ENCODE measurements at regions not wholly inside any gene's neighbourhood (a gene's known extent, or its start where the extent isn't known, plus 50 kb on each side); places are given as distances from the start of the nearest gene placed in this dataset.

DNA sequence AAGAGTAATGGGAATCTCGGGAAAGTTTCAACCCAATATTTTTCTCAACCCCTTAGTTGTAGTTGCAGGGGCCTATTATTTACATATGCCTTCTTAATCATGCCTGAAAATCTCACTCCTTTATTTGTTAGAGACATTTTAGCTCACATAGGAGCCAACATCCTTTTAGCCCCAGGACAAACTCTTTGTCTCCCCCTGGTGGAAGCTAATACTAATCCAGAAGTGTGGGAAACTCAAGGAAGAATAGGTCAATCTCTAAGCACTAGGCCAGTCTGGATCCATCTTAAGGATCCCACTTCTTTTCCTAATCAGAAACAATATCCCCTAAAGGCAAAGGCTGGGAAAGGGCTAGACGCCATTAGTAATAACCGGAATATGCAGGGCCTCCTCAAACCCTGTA, 550.9 kb upstream of the PKDCC start:
- no peak for DNase-seq

DNA sequence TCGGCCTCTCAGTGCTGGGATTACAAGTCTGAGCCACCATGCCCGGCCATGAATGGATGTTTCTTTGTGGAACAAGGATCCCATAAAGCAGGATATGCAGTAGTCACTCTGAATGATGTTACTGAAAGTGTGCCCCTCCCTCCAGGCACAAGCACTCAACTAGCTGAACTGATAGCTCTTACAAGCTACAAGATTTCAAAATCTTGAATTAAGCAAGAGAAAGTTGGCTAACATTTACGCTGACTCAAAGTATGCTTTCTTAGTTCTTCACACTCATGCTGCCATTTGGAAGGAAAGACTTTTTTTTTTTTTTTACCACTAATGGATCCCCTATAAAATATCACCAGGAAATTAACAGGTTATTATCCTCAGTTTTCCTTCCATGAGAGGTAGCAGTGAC, 549.0 kb upstream of the PKDCC start:
- DNase-seq = no peak

DNA sequence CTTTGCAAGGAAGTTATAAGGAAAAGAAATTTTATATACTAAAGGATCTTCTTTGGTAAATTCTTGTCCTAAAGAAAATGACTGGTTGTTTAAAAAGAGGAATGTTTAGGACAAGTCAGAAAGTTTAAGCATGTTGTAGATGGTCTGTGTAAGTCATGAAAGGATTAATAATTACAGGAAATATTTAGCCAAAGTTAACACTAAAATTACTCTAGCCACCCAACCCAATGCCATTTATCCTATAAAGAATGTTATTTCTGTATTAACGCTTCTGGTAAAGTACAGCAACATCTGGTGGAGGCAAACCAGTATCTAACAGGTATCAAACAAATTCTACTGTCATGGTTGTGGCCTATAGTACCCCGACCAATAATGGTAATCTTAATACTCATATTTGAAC, 546.9 kb upstream of the PKDCC start:
- no peak for DNase-seq

DNA sequence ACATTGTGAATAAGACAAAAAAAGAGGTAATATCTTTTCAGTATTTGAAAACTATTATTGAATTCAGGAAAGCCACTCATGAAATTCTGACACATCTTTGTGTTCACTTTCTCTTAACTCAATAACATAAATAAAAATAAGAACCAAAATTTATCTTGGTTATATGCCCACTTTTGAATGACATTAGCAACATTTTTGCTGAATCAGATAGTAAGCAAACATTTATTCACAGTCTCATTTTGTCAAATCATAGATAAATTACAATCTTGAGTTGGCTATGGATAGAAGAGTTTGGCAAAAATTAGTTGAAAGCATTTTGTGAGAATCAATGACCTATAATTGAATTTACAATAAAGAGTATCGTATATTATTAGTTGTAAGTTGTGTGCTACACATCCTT, 545.1 kb upstream of the PKDCC start:
- no peak for DNase-seq

DNA sequence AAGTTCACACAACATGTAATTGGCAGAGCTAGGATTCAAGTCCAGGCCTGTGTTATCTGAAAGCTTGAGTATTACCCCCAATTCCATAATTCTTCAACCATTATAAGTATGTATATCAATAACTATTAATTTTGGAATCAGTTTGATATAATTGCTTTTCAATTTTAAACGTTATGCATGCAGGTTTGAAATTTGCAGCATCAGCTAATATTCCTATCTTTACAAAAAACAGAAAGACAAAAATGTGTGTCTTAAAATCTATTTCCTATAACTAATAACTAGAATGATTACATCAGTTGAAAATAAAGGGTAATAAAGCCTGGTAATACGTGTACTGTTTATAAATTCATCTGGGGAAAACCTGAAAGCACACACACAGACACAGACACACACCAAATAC, 543.3 kb upstream of the PKDCC start:
- DNase-seq = no peak

DNA sequence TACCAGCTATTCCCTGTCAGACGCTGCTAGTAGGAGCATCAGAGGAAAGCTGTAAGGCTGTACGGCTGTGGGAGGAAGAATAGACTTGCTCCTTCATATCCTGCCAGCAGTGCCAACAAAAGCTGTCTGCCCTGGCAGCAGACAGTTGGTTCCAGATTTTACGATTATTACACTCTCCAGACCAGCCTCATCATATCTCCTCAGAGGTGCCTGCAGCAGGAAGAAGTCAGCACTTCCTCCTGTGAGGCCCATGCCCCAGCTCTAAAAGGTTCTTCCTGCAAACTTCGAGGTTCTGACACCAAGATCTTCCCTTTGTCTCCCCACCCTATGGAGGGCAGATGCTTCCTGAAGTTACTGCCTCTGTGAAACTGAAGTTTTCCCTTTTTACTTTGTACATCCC, 537.7 kb upstream of the PKDCC start:
- DNase-seq = no peak

DNA sequence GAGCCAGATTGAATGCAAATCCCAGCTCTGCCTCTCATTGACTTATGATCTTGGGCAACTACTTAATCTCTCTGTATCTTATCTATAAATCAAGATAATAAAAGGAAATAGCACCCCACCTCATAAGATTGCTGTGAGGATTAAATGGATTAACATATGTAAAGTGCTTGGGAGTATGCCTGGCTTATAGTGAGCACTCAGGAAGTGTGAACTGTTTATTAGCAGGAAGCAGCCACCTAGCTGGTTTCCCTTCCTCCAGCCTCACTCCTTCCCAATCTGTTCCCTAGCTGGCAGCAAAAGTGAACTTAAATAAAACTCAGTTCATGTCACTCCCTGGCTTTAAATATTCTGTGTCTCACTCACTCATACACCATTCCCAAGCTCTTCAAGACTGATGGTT, 526.6 kb upstream of the PKDCC start:
- no peak for DNase-seq

DNA sequence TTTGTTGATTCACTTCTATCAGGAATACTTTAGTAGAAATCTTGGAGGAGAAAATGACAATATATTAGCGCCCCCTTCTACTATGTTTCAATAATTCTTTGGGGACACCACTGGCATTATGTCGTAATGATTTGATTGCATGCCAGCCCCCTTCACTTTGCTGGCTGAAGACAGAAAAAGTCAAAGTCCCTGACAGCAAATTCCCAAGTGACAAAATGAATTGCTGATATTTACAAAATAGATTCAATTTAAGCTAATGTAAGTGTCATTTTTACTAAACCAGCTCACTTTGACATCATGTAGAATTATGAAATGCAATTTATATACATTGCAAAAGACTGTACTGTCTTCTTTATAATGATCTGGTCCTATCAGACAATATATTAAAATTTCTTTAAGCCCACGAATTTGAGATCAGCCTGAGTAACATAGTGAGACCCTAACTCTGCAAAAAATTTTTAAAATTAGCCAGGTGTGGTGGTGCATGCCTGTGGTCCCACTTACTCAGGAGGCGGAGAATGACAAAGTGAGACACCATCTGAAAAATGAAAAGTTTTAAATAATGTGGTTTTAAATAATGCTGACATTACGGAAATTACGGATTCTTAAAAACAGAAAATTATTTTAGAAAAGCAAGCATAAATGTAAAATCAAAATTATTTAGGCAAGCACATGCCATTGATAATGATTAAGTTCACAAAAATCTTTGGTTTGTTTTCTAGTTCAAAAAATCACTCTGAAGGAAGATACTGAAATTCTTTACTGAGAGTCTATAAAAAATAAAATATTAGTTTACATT, 520.1 kb upstream of the PKDCC start:
- no peak for DNase-seq

DNA sequence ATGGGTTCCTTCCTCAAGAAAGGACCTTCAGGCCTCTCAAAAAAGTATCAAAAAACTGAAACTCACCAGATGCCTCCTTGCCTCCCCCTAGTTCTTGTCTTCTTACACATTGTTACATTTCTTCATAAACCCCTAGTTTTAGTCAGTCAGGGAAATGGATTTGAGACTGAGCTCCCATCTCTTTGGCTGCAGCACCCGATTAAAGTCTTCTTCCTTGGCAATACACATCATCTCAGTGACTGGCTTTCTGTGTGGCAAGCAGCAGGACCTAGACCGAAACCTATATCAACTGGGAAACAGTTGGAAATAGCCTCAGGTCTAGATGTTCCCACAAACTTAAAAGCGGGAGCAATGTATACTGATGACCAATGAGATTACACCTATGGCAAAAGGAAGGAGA, 512.2 kb upstream of the PKDCC start:
- DNase-seq = no peak

DNA sequence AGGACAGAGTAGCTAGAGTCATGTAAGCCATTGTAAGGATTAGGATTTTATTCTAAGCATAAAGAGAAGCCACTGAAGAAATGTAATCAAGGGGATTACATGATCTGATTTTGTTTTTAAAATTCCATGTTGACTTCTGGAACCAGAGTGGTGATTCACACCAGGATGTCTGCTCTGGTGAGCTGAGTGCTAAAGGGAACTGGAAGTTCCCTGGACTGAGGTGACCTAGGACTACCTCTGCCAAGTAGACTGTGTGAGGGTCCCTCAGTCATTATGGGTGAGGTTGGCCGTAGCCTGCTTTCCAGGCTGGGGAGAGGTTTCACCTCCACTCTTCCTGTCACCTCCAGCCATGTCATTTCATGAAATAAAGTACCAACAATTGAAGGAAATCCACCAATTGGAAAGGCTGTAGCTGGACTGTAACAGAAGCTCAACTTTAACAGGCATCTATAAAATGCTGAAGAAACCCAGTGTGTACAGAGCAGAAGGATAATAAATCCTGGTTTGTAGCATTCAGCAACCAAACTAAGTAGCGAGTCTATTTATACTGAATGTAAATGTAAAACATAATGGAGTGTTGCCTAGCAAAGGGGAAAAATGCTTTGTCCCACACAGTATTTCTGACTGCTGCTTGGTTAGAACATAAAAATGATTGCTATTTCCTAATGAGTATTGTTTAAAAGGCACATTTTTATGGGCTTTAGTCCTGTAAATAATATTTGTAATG, 507.4 kb upstream of the PKDCC start:
- no peak for DNase-seq

DNA sequence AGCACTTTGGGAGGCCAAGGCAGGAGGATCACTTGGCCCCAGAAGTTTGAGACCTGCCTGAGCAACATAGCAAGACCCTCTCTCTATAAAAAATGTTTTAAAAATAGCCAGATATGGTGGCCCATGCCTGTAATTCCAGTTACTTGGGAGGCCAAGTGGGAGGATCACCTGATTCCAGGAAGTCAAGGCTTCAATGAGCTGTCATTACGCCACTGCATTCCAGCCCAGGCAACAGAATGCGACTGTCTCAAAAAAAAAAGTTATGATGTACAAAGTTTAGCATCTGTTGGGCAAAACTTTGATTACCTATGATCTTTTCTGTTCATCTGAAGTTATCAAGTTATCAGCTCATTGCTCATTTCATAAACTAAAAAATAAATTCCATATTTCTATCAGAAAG, 504.1 kb upstream of the PKDCC start:
- DNase-seq = no peak

DNA sequence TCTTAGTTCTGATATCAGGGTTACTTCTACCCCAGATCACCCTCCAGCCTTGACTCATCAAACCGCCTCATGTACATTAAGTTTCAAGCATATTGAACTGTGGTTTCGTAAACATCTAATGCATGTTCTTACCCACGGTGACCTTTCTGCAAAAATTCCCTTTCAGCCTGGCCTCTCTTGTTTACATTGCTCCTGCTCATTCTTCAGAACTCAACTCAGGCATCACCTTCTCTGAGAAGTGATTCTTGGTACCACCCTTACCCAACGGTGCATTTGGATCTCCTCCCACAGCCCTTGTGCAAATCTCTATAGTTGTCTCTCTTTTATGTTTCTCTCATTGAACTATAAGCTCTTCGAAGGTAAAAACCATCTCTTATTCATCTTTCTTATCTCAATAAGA, 503.1 kb upstream of the PKDCC start:
- DNase-seq = no peak

DNA sequence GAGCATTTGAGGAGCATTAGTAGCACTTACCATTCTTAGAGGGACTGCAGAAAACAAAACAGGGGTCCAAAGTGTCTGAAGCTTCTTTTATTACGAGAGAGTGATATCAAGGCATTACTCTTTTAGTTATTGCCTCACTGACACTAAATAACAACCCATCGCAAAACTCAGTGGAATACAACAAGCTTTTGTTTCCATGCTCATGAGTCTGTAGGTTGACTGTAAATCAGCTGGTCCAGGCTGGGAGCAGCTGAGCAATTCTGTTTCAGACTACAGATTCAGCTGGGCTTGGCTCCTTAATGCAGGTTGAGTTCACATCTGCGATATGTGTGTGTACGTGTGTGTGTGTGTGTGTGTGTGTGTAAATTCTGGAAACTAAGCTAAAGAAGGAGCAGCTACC, 501.8 kb upstream of the PKDCC start:
- DNase-seq = no peak

DNA sequence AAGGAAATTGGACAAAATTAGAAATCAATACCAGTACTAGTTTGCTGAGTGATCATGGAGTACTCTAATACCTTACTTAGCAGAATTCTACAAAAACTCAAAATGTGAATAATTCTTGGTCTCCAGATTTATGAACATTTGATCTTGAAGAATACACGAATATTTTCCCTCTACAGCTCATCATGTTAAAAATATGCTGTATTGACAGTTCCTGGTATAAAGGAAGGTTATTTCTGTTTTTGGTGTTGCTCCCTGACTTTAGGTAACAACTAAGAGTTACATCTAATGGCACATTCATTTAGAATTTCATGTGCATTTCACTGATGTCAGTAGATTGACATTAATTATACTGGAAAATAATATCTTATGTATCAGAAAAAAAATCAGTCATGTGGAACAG, 479.2 kb upstream of the PKDCC start:
- no peak for DNase-seq

DNA sequence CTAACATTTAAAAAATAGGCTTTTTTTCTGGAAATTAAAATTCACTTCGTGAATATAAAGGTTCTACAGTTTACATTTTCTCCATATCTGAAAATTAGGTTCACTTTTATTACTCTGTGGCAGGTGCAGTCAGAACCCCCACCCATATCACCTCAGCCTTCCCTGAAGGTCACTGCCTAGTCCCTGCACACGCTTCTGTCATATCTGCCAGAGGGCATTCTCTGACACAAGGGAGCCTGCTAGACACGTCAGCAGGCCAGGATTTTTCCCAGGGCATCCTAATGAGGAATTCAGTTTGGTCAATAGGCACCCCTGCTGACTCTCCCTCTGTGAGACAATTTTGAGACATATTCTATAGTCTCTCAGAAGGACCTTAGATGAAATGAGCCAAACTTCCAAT, 475.7 kb upstream of the PKDCC start:
- DNase-seq = no peak

DNA sequence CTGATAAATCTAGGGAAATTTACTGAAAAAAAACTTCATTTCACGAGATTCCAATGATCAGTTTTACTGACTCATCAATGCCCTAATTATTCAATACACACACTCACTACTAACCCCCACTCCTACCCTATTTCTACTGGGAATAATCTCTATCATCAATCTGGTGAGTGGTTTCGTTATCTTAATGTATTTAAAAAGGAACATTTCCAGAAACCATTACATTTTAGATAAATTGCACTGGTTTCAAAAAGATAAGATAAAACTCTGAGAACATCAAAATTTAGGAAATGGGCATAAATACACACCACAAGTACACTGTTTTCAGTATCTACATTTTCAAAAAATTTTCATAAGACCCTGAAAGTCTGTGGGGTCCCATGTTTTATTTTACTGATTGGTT, 471.4 kb upstream of the PKDCC start:
- no peak for DNase-seq

DNA sequence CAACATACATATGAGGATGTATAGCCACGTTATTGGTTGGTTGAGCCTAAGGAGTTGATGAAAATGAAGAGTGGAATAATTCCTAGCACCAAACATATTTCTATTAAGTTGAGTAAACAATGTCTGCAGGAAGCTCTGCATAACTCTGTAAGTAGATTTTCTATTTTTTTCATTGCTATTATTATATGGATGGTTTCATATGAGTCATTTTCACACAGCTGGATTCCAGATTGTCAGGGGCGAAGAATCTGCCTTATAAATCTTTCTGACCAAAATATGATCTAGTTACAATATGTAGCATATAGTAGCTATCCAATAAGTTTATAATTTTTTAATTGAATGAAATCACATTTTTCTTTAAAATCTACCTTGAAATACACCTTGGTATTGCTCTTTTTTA, 468.0 kb upstream of the PKDCC start:
- DNase-seq = no peak

DNA sequence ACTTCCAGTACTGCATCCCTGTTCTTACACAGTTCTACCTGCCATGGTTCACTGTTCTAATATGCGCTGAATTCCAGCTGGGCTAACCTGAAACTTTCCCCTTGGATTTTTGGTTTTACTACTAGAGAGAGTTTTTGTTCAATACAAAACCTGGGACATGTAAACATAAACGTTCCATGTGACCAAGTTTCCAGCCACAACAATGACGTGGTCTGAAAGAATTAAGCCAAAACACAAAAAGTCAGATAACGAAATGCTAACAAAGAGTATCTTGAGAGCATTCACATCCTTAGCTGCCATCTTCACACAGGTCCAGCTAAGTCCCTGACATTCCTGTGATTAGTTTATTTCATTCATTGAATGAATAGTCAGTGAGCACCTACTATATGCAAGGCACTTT, 467.0 kb upstream of the PKDCC start:
- DNase-seq = no peak

DNA sequence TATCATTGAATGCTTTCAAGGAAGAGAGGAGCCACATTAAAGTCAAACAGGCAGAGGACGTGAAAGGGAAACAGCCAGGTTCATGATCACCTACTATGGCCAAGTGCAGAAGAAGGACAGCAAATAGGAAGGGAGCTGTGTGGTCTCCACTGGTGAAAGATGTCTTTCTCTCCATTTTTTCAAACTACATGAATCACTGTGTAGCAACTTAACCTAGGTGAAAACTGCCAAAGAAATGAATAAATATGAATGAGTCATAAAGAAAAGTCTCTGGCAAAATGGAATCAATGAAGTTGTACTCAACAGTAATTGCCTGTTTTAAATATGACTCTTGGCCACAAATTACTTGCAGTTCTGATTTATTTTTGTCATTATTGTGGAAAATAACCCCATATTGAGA, 452.6 kb upstream of the PKDCC start:
- no peak for DNase-seq

DNA sequence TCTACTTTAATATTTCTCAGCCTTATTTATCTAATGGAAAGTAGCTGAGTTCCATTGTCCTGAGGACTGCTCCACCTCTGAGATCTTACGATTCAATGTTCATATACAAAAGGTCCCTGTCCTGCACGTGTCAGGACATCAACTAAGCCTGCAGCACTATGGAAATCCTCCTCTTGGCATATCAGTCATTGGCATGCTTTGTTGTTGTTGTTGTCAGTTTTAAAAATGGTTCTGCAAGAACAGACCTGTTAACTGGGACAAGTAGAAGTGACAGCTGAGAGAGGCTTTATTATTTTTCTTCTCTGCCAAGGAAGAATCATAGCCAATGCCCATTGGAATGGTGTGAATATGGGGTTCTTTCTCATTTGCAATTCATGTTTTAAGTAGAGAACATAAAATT, 450.1 kb upstream of the PKDCC start:
- DNase-seq = no peak

DNA sequence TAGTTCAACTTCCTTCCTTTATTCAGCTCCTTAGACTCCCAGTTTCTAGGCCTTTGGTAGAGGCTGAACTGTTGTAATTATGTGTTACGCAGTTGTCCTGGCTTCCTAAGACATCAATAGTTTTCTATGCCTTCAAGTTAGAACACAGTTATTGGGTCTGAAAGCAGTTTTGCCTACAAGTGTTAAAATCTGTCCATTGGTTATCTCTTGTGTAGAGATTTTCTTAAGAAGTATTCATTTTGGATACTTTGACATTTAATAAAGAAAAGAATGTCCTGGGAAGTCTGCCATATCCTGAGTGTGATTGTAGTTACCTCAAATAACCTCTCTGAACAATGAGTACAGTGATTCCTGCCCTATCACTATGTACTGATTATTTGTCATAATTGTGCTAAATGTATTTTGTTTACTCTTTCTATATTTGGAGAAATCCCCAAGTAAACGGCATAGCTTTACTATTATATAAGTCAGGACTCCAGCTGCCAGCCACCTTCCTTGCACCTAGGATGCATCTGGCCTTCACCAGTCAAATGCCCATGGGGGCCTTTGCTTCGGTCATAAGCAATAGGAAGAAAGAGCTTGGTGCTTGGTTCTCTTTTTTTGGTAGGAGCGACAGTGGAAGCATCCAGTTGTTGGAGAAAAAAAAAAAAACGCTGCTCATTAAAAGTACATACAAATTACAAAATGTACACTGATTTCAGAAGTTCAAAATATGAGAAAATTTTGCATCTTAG, 449.5 kb upstream of the PKDCC start:
- DNase-seq = no peak

DNA sequence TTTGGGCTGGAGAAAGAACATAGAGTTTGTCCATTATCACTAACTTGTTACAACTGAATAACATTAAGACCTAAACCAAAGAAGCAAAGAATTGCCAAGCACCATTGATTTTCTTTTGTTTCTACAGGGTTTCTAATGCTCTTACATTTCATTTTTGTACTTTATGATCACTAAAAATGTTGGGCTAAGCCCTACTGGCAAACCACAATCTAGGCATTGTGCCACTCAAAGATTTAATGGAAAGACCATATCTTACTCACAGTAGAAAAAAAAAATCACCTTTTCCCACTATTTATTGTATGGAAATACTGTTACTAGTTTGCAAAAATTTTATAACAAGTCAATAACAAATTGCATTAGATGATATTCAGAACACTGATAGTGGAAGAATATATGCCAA, 447.4 kb upstream of the PKDCC start:
- no peak for DNase-seq

DNA sequence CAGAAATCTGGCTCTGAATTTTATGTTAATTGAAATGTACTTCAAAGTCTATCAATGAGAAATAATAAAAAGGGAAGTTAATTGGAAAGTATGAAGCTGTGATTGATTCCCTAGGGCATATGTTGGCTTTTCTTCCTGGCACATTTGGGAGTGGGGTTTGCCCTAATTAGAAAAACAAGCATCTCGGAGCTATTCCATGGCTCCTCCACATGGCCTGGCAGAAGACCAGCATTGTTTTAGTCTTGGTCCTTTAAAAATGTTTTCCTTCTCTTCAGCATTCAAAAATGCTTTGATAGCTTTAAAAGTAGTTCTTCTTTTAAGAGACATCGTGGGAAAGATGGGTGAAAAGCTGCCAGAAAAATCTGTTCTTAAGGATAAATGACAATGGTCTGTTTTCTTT, 445.5 kb upstream of the PKDCC start:
- DNase-seq = no peak

DNA sequence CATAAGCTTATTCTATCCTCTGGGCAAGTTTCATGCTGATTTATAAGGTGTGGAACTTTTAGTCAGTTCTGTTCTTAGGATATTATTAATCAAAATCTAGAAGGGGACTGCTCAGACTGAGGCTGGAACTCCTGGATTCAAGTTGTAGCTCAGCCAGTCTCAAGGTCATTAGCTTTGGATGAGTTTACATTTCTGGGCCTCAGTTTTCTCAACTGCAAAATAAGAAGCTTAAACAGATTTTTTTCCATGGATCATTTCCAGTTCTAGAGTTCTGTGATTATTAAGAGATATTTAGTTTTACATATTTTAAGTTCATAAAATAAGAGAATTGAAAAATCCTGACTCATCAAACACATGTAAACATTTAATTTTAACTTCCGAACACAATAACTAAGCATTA, 442.5 kb upstream of the PKDCC start:
- no peak for DNase-seq

Data from CD4-positive, alpha-beta T cell treated with Interleukin-17A for 4 hours (primary cell).